ENCODE measurements at regions not wholly inside any gene's neighbourhood (a gene's known extent, or its start where the extent isn't known, plus 50 kb on each side); places are given as distances from the start of the nearest gene placed in this dataset.

DNA sequence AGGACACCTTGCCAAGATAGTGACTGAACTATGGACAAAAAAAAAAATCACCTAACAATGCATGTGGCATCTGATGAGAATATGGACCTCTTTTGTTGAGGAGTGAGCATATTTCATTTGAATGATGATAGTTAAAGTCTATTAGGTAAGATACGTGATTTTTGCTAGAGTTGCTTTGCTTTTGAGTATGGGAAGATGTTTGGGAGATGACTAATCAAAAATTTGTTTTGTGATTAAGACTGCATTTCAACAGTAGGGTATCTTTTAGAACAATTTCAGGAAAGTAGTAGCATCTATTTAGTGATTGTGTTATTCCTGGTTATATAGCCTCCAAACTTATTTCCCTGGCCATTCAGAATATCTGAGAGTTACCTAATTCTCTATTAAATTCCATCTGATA, 878.6 kb upstream of the CITED2 start:
- TF ChIP-seq POLR2A (IDR thresholded peaks at IDR 0.05): no peak
- TF ChIP-seq, protein P1, sequence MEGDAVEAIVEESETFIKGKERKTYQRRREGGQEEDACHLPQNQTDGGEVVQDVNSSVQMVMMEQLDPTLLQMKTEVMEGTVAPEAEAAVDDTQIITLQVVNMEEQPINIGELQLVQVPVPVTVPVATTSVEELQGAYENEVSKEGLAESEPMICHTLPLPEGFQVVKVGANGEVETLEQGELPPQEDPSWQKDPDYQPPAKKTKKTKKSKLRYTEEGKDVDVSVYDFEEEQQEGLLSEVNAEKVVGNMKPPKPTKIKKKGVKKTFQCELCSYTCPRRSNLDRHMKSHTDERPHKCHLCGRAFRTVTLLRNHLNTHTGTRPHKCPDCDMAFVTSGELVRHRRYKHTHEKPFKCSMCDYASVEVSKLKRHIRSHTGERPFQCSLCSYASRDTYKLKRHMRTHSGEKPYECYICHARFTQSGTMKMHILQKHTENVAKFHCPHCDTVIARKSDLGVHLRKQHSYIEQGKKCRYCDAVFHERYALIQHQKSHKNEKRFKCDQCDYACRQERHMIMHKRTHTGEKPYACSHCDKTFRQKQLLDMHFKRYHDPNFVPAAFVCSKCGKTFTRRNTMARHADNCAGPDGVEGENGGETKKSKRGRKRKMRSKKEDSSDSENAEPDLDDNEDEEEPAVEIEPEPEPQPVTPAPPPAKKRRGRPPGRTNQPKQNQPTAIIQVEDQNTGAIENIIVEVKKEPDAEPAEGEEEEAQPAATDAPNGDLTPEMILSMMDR (IDR thresholded peaks at IDR 0.05): no peak
- no peak for TF ChIP-seq POLR2AphosphoS5 (IDR thresholded peaks at IDR 0.05)
- TF ChIP-seq EP300 (IDR thresholded peaks at IDR 0.05): no peak
